IMR-90 (cell line): ENCODE measurements at regions not wholly inside any gene's neighbourhood (a gene's known extent, or its start where the extent isn't known, plus 50 kb on each side); places are given as distances from the start of the nearest gene placed in this dataset.

Experiments
- ATAC-seq: fragments of 200-7000 bp; cut with Tn5 transposase; 2 replicates; pipeline ENCODE4 v1.9.1; 2020; ENCODE audit warnings: low read depth, mild to moderate bottlenecking, moderate library complexity
- BruUV-seq: library from RNA; stranded (reverse); fragments of 400-500 nt; replicated peaks from 2 replicates; lab custom pipeline; 2021; lab: Mats Ljungman, UMichigan
- CTCF ChIA-PET: fragments of 300-600 bp; formaldehyde crosslinking; extraction: SDS; loops from one replicate; lab custom pipeline; 2021; ENCODE audit warnings: antibody characterized with exemption; lab: Yijun Ruan, JAX
- POLR2A ChIA-PET: fragments of 300-600 bp; sonication (Branson Sonifier 250); formaldehyde crosslinking; loops from one replicate; lab custom pipeline; 2022; ENCODE audit warnings: antibody characterized with exemption; ENCODE audit not compliant: unreplicated experiment; lab: Charles Lee
- DNase-seq: peaks from one replicate; pipeline ENCODE4 v3.0.0; 2013
- H2AFZ ChIP-seq: replicated peaks from 2 replicates; pipeline ENCODE3; 2013; ENCODE audit warnings: low read length, mild to moderate bottlenecking; ENCODE audit not compliant: poor library complexity
- H2AK5ac ChIP-seq: 2 replicates; pipeline ENCODE4 v1.6.1; 2013; ENCODE audit warnings: low read depth, low read length, inconsistent platforms
- H2AK9ac ChIP-seq: replicated peaks from 2 replicates; pipeline ENCODE3; 2013; ENCODE audit warnings: mild to moderate bottlenecking, low read depth, low read length, moderate library complexity; ENCODE audit not compliant: poor library complexity
- H2BK120ac ChIP-seq: 2 replicates; pipeline ENCODE4 v1.6.1; 2013; ENCODE audit warnings: low read depth, low read length, inconsistent platforms
- H2BK15ac ChIP-seq: 3 replicates; pipeline ENCODE4 v1.6.1; 2013; ENCODE audit warnings: low read depth, low read length, inconsistent platforms
- H2BK20ac ChIP-seq: 2 replicates; pipeline ENCODE4 v1.6.1; 2013; ENCODE audit warnings: low read depth, mild to moderate bottlenecking, inconsistent platforms, low read length, moderate library complexity
- H2BK5ac ChIP-seq: 2 replicates; pipeline ENCODE4 v1.6.1; 2013; ENCODE audit warnings: mild to moderate bottlenecking, low read depth, low read length, inconsistent platforms; ENCODE audit not compliant: poor library complexity, severe bottlenecking
- H3K14ac ChIP-seq: replicated peaks from 2 replicates; pipeline ENCODE4 v1.6.1; 2013; ENCODE audit warnings: low read depth, low read length, inconsistent platforms
- H3K18ac ChIP-seq: 2 replicates; pipeline ENCODE4 v1.6.1; 2013; ENCODE audit warnings: low read depth, low read length, control low read depth
- H3K23ac ChIP-seq: 2 replicates; pipeline ENCODE4 v1.6.1; 2013; ENCODE audit warnings: low read depth, low read length, inconsistent platforms
- H3K27ac ChIP-seq: 2 replicates; pipeline ENCODE4 v1.5.1; 2013; ENCODE audit warnings: mild to moderate bottlenecking, control low read depth, low read length; ENCODE audit not compliant: insufficient read depth
- H3K27me3 ChIP-seq: 2 replicates; pipeline ENCODE4 v1.6.1; 2013; ENCODE audit warnings: low read length; ENCODE audit not compliant: control insufficient read depth, insufficient read depth
- H3K36me3 ChIP-seq: 2 replicates; pipeline ENCODE4 v1.6.1; 2013; ENCODE audit warnings: low read length, mixed read lengths; ENCODE audit not compliant: control insufficient read depth, insufficient read depth
- H3K4ac ChIP-seq: 2 replicates; pipeline ENCODE4 v1.6.1; 2013; ENCODE audit warnings: low read depth, low read length, inconsistent platforms
- H3K4me1 ChIP-seq: 2 replicates; pipeline ENCODE4 v1.6.1; 2013; ENCODE audit warnings: low read length, mixed read lengths; ENCODE audit not compliant: control insufficient read depth, insufficient read depth
- H3K4me2 ChIP-seq: 2 replicates; pipeline ENCODE4 v1.6.1; 2013; ENCODE audit warnings: low read depth, mild to moderate bottlenecking, control low read depth, low read length, moderate library complexity
- H3K4me3 ChIP-seq: 2 replicates; pipeline ENCODE4 v1.5.1; 2013; ENCODE audit warnings: low read depth, mild to moderate bottlenecking, control low read depth, low read length, moderate library complexity; ENCODE audit not compliant: insufficient read depth
- H3K56ac ChIP-seq: 2 replicates; pipeline ENCODE4 v1.6.1; 2013; ENCODE audit warnings: low read length, inconsistent platforms; ENCODE audit not compliant: insufficient read depth; ENCODE audit errors: extremely low read depth
- H3K79me1 ChIP-seq, 2 experiments: 2 replicates each; pipeline ENCODE4 v1.6.1; 2013; ENCODE audit warnings: low read length in 2 of 2, inconsistent platforms in 1 of 2, low read depth in 1 of 2
- H3K9ac ChIP-seq: 2 replicates; pipeline ENCODE4 v1.6.1; 2013; ENCODE audit warnings: low read depth, low read length, control low read depth
- H3K9me1 ChIP-seq: 2 replicates; pipeline ENCODE4 v1.6.1; 2013; ENCODE audit warnings: low read length, inconsistent platforms; ENCODE audit not compliant: insufficient read depth
- H3K9me3 ChIP-seq: 2 replicates; pipeline ENCODE4 v1.6.1; 2013; ENCODE audit warnings: low read length; ENCODE audit not compliant: control insufficient read depth, insufficient read depth
- H4K20me1 ChIP-seq: 2 replicates; pipeline ENCODE4 v1.6.1; 2013; ENCODE audit warnings: low read length, inconsistent platforms; ENCODE audit not compliant: insufficient read depth
- H4K5ac ChIP-seq: 2 replicates; pipeline ENCODE4 v1.6.1; 2013; ENCODE audit warnings: mild to moderate bottlenecking, low read depth, low read length, control low read depth
- H4K8ac ChIP-seq, 2 experiments: 2 replicates each; pipeline ENCODE4 v1.6.1; 2013; ENCODE audit warnings: low read depth in 2 of 2, low read length in 2 of 2, control low read depth in 1 of 2, inconsistent platforms in 1 of 2
- H4K91ac ChIP-seq: 2 replicates; pipeline ENCODE4 v1.6.1; 2013; ENCODE audit warnings: low read depth, low read length, inconsistent platforms; ENCODE audit not compliant: insufficient read depth
- CHD1 ChIP-seq: IDR thresholded peaks from 2 replicates; pipeline ENCODE4 v1.6.1; 2012; ENCODE audit warnings: low read depth, low read length, improper control_type of control experiment
- FOS ChIP-seq: fragments of 150-350 bp; IDR thresholded peaks from 2 replicates; pipeline ENCODE4 v1.6.1; 2016; ENCODE audit warnings: low read depth, low read length
- NFE2L2 ChIP-seq: fragments of 150-350 bp; IDR thresholded peaks from 2 replicates; pipeline ENCODE4 v1.6.1; 2016; ENCODE audit warnings: low read depth, mild to moderate bottlenecking, low read length
- WGBS, 2 experiments: methylation state at CpG; one replicate each; pipeline versions ENCODE4 v1.1.5 to v1.1.7; 2013; ENCODE audit warnings: missing lambda C conversion rate in 2 of 2; ENCODE audit not compliant: insufficient read length in 1 of 2; ENCODE audit errors: extremely low coverage in 2 of 2; 5-methylcytosine and 5-hydroxymethylcytosine counted together
- dilution Hi-C: fragments of 300-500 bp; cut with HindIII; formaldehyde crosslinking; loops from one replicate; pipeline ENCODE4 v1.14.3; 2018; ENCODE audit warnings: low sequenced_read_pairs; ENCODE audit not compliant: unreplicated experiment
- in situ Hi-C: fragments of 300-500 bp; cut with MboI; formaldehyde crosslinking; loops from 3 replicates; pipeline ENCODE4 v1.14.3; 2019; ENCODE audit warnings: low sequenced_read_pairs, inconsistent platforms, mixed read lengths
- intact Hi-C: fragments of 100-400 bp; cut with micrococcal nuclease; formaldehyde crosslinking; loops from 2 replicates; pipeline ENCODE4 v1.10.0; 2022

DNA sequence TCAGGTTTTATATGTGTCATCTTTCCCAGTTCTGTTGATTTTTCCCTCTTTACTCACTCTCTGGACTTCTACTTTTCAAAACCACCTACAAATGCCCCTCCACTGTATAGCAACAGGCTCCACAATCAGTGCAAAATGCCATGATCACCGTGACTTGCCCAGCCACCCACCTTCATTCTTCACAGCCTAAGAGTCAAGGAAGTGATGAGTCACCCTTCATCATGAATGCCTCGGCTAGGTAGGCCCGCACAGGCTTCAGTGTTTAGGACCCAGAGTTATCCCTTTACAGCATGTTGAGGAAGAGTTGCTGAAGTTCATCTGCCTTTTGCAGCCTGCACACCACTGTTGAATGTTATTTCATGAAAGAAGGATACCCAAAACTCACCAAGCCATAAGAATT lies 158.6 kb downstream of the PMP22 start:
- Histone ChIP-seq H2BK120ac (no peak overlapping the region), H3K14ac (no peak overlapping the region), H4K5ac (no peak overlapping the region), H3K4me1 (no peaks in the 10 kb centered on the region), H3K36me3 (no peaks in the 10 kb centered on the region), H2BK15ac (no peak overlapping the region), H3K18ac (no peak overlapping the region), H4K91ac (no peak overlapping the region), H3K27me3 (peaks cover 4% of the 10 kb centered on the region), H3K4ac (no peak overlapping the region), H4K20me1 (no peaks in the 10 kb centered on the region), H4K8ac (no peak overlapping the region), H2AK9ac (no peak overlapping the region), H2AFZ (no peak overlapping the region), H3K23ac (no peak overlapping the region), H2BK5ac (no peak overlapping the region), H3K9ac (no peak overlapping the region), H3K4me2 (no peak overlapping the region), H2BK20ac (no peak overlapping the region), H3K9me1 (no peaks in the 10 kb centered on the region; the same call in 1 of the 2 replicates), H3K56ac (no peak overlapping the region), H3K79me1 (no peaks in the 10 kb centered on the region), H3K27ac (no peak overlapping the region), H2AK5ac (no peak overlapping the region), H3K4me3 (no peak overlapping the region), H3K9me3 (no peaks in the 10 kb centered on the region)
- DNase-seq: peak; percentile 45
- ChIA-PET CTCF (no interaction called here), POLR2A (no interaction called here)
- BruUV-seq: no TSS peak
- in situ Hi-C loops (no loop called here), intact Hi-C loops (no loop called here), dilution Hi-C loops (no loop called here)
- ATAC-seq: no peak
- TF ChIP-seq FOS (peak; percentile 44), NFE2L2 (peak; percentile 73), CHD1 (no peak)
- WGBS, 2 experiments: no CpG with 5 or more reads among the region's 3 CpGs
